ENCODE measurements at regions not wholly inside any gene's neighbourhood (a gene's known extent, or its start where the extent isn't known, plus 50 kb on each side); places are given as distances from the start of the nearest gene placed in this dataset.

DNA sequence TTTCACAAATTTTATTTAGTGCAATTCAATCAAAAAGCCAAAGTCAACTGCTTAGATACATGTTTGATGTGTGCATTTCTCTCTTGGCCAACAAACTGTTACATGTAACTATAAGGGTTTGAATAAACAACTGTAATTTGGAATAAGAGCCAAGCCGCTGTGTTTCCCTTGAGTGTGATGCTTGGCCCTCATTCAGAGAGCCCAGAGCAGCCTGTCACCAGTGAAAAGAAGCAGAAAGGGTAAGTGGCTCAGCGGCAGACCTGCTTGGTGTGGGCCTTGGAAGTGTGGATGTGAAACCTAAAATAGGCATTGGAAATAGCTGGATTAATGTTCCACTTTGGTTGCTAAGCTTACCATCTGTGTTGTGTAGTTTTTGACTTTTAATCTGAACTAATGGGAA lies 924.6 kb downstream of the OLFM4 start:
- no peak overlapping the region for H3K27ac ChIP-seq
- TF ChIP-seq POLR2A (IDR thresholded peaks at IDR 0.05) (no peak), POLR2AphosphoS5 (IDR thresholded peaks at IDR 0.05) (no peak), EP300 (IDR thresholded peaks at IDR 0.05) (no peak)
- no peaks in the 10 kb centered on the region for H3K4me1 ChIP-seq
- H3K27me3 ChIP-seq, result no peaks in the 10 kb centered on the region
- no peaks in the 10 kb centered on the region for H3K9me3 ChIP-seq
- intact Hi-C loops (cut with DNase I; ENCODE audit: low total_unique reads), result no loop called here
- 38 to 67% (median 61%) methylated on average over 2 of the region's 2 CpGs for WGBS, 5 donors
- peak in 1 of 2 donors; percentile 60 for DNase-seq
- H3K36me3 ChIP-seq, result no peaks in the 10 kb centered on the region
- H3K4me3 ChIP-seq, result no peak overlapping the region

Small RNA genes lying in the stretch of these regions (small RNA-seq; reads per million reads assigned to genes)
- gene RN7SL618P, result 0 reads per million in 4 donors
